HUES64 (cell line): ENCODE measurements at regions not wholly inside any gene's neighbourhood (a gene's known extent, or its start where the extent isn't known, plus 50 kb on each side); places are given as distances from the start of the nearest gene placed in this dataset.

Experiments used
- H3K27ac ChIP-seq: 2 replicates; pipeline ENCODE4 v1.7.0; 2013; ENCODE audit warnings: low read depth, low read length, inconsistent platforms
- H3K27me3 ChIP-seq: 2 replicates; pipeline ENCODE4 v1.6.1; 2013; ENCODE audit warnings: mild to moderate bottlenecking, low read length; ENCODE audit not compliant: insufficient read depth
- H3K36me3 ChIP-seq: 2 replicates; pipeline ENCODE4 v1.6.1; 2013; ENCODE audit warnings: mild to moderate bottlenecking, low read length; ENCODE audit not compliant: insufficient read depth
- H3K4me1 ChIP-seq: 2 replicates; pipeline ENCODE4 v1.6.1; 2013; ENCODE audit warnings: mild to moderate bottlenecking, low read length, moderate library complexity; ENCODE audit not compliant: insufficient read depth
- H3K4me3 ChIP-seq: 2 replicates; pipeline ENCODE4 v1.5.1; 2013; ENCODE audit warnings: mild to moderate bottlenecking, low read length, moderate library complexity
- H3K9ac ChIP-seq: 2 replicates; pipeline ENCODE4 v1.6.1; 2013; ENCODE audit warnings: mild to moderate bottlenecking, low read depth, low read length
- H3K9me3 ChIP-seq: 2 replicates; pipeline ENCODE4 v1.6.1; 2013; ENCODE audit warnings: low read depth, low read length; ENCODE audit not compliant: insufficient read depth
- WGBS: fragments of 150-250, 120-280 bp; methylation state at CpG from one replicate; pipeline ENCODE4 v1.1.7; 2013; ENCODE audit warnings: missing lambda C conversion rate; 5-methylcytosine and 5-hydroxymethylcytosine counted together

DNA sequence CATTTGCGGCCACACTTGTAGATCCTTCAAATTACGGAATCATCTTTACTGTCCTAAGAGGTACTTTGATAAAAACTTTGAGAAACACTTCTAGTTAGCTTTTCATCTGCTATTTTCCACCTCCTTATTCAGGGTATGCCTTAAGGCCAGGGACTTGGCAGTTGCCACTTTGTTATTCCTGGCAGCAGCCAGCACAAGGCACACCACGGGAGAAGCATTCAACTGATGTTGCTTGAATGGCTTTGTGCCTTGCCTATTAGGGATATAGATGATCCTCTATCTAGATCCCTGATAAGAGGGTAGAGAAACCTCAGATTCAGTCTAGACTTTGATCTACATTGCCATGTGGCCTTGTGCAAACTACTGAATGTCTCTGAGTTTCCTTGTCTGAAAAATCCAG lies 70.3 kb upstream of the EPHA4 start:
- H3K27me3 ChIP-seq = no peaks in the 10 kb centered on the region
- no peaks in the 10 kb centered on the region for H3K36me3 ChIP-seq
- no peak overlapping the region for H3K27ac ChIP-seq
- H3K9me3 ChIP-seq = no peaks in the 10 kb centered on the region
- no peak overlapping the region for H3K9ac ChIP-seq
- no peaks in the 10 kb centered on the region for H3K4me1 ChIP-seq
- no peak overlapping the region for H3K4me3 ChIP-seq
- 76% methylated on average over 3 of the region's 3 CpGs for WGBS

DNA sequence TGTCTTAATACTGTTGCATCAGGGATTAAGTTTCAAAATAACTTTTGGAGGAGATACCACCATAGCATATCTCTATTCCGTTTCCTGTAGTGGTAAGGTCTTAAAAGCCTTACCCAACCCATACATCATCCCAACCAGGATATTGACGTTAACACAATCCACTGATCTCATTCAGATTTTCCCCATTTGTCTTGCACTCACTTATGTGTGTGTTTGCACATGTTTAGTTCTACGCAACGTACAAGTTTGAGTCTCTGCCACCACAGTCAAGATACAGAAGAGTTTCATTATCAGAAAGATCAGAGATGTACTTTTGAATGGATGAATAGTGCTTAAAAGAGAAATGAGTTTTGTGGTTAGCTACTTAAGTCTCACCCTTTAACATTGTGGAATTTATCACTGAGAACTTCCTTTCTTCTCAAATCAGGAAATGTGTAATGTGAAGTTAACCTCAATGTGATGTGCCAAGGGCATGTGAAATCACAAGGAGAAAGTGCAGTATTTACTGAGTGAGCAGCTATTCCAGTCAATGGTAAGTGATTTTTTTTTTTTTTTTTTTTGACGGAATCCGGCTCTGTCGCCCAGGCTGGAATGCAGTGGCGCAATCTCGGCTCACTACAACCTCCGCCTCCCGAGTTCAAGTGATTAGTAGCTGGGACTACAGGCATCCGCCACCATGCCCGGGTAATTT lies 69.2 kb upstream of the EPHA4 start:
- H3K9ac ChIP-seq = no peak overlapping the region
- no peaks in the 10 kb centered on the region for H3K36me3 ChIP-seq
- H3K27me3 ChIP-seq = no peaks in the 10 kb centered on the region
- H3K4me3 ChIP-seq = no peak overlapping the region
- WGBS = 97% methylated on average over 13 of the region's 13 CpGs
- H3K27ac ChIP-seq = no peak overlapping the region
- H3K9me3 ChIP-seq = no peaks in the 10 kb centered on the region
- H3K4me1 ChIP-seq = no peaks in the 10 kb centered on the region

DNA sequence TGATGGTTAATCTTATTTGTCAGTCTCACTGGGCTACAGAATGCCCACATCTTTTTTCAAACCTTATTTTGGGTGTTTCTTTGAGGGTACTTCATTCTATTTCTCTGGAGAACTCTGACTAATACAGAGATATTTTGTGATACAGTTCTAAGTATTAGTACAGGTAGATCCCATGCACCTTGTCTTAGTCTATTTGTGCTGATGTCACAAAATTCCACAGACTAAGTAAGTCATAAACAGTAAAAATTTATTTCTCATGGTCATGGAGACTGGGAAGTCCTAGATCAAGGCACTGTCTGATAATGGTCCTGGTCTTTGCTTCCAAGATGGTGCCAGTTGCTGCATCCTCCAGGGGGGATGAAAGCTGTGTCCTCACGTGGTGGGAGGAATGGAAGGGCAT lies 68.6 kb upstream of the EPHA4 start:
- WGBS = 100% methylated on average over 1 of the region's 1 CpG
- H3K4me1 ChIP-seq = no peaks in the 10 kb centered on the region
- no peak overlapping the region for H3K9ac ChIP-seq
- no peak overlapping the region for H3K27ac ChIP-seq
- no peaks in the 10 kb centered on the region for H3K9me3 ChIP-seq
- H3K4me3 ChIP-seq = no peak overlapping the region
- no peaks in the 10 kb centered on the region for H3K36me3 ChIP-seq
- H3K27me3 ChIP-seq = no peaks in the 10 kb centered on the region

DNA sequence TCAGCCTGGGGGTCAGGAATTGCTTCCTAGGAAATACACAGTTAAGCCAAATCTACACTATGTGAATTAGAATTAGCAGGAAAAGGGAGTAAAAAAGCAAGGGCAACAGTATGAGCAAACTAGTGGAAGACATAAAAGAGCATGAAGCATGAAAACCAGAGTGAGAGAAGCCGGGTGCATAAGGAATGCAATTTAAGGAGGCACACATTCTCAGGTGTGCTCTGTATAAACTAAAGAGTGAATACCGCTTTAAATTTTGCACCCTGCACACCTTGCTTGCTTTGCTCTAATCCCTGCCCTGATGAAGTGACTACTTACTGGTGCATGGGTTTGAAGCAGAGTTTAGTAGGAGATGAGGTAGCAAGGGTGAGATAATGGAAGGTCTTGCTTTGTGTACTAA lies 65.7 kb upstream of the EPHA4 start:
- 95% methylated on average over 2 of the region's 2 CpGs for WGBS
- no peak overlapping the region for H3K27ac ChIP-seq
- H3K4me3 ChIP-seq = no peak overlapping the region
- no peaks in the 10 kb centered on the region for H3K36me3 ChIP-seq
- no peaks in the 10 kb centered on the region for H3K4me1 ChIP-seq
- no peak overlapping the region for H3K9ac ChIP-seq
- H3K9me3 ChIP-seq = no peaks in the 10 kb centered on the region
- no peaks in the 10 kb centered on the region for H3K27me3 ChIP-seq

DNA sequence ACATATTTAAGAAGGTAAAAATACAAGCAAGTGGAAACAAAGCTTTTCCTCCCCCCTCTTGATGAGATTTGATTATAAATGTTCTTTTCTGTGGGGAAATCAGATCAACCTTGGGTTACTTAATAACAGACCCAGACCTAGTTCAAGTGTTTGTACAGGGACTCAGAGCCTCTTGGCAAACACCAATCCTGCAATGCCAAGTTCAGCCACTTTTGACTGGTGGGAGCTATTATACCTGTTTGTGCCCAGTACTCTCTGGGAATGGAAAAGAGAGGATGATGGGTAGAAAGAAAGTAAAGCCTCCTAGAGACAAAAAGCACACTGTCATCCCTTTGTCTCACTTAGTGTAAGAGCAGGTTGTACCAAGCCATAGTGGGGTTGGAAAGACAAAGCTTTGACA lies 63.8 kb upstream of the EPHA4 start:
- Histone ChIP-seq H3K27me3 (no peaks in the 10 kb centered on the region), H3K9me3 (no peaks in the 10 kb centered on the region), H3K36me3 (no peaks in the 10 kb centered on the region), H3K4me3 (no peak overlapping the region), H3K9ac (no peak overlapping the region), H3K27ac (no peak overlapping the region), H3K4me1 (no peaks in the 10 kb centered on the region)

DNA sequence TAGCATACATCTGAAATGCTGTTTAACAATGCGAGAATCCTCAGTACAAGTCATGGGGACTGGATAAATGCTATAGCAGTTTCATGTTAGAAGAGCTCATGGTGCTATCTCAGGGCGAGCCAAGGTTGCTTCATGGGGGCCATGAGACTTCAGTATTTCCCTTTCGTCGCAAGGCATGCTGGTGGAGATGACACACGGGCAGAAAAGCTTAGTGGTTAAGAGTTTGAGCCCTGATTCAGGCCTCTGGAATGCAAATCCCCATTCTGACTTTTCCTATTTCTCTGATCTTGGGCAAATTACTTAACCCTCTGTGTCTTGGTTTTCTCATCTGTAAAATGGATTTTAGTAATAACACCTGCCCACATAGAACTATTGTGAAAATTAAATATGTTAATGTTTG lies 57.4 kb upstream of the EPHA4 start:
- WGBS = 87% methylated on average over 5 of the region's 5 CpGs
- Histone ChIP-seq H3K27me3 (no peaks in the 10 kb centered on the region), H3K4me1 (0 out of 2 replicates have a peak, but pooled peaks cover 6% of the 10 kb centered on the region), H3K4me3 (no peak overlapping the region), H3K9me3 (no peaks in the 10 kb centered on the region), H3K9ac (no peak overlapping the region), H3K27ac (no peak overlapping the region), H3K36me3 (no peaks in the 10 kb centered on the region)

DNA sequence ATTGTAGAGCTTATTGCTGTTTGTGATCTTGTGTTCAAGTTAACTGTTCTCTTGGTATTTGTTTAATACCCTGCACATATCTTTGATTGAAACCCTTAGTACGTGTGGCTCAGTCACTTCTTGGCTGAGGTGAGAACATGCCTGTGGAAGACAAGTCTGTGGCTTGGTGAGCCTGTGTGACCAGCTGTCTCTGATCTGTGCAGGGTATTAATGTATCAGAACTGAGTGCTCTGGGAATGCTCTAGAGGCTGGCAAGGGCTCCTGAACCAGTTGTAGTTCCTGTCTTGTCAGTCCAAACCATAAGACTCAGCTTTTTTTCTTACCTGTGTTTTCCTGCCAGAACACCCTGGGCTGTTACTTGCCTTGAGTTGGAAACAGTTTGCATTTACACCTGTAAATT lies 52.4 kb upstream of the EPHA4 start:
- Histone ChIP-seq H3K4me1 (no peaks in the 10 kb centered on the region), H3K27me3 (no peaks in the 10 kb centered on the region), H3K36me3 (no peaks in the 10 kb centered on the region), H3K9ac (no peak overlapping the region), H3K9me3 (no peaks in the 10 kb centered on the region), H3K27ac (no peak overlapping the region), H3K4me3 (no peak overlapping the region)
- WGBS = 90% methylated on average over 1 of the region's 1 CpG
